ENCODE measurements at regions not wholly inside any gene's neighbourhood (a gene's known extent, or its start where the extent isn't known, plus 50 kb on each side); places are given as distances from the start of the nearest gene placed in this dataset.
"Not testable (repeated sequence)": the region's sequence is repeated elsewhere in the genome, so short reads cannot be mapped to it uniquely, and the experiment has no call there.

DNA sequence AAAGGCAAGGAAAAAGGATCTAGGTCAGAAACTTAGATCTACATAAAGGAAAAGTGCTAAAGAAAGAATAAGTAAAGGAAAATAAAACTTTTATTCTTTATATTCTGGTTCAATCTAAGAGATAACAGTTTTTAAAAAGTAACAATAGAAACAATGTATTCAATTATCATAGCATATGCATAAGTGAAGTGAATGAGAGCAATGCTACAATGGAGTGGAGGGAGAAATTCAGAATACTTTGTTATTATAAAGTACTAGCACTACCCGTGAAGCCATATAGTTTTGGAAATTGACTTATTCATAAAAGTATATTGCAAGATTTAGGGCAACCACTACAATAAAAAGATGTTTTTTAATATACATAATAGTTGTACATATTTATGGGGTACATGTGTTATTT lies 586.0 kb upstream of the MDGA2 start:
- Histone ChIP-seq H3K4me1 (ENCODE audit: insufficient read depth, low read length, severe bottlenecking) (no peaks in the 10 kb centered on the region), H2AFZ (ENCODE audit: low read length) (no peak overlapping the region), H3K4me3 (ENCODE audit: low read depth, low read length, poor library complexity, severe bottlenecking) (no peak overlapping the region), H3K27me3 (ENCODE audit: insufficient read depth, low read length) (no peaks in the 10 kb centered on the region), H3K4me2 (ENCODE audit: low read length) (no peak overlapping the region), H4K20me1 (ENCODE audit: insufficient read depth, low read length) (no peaks in the 10 kb centered on the region), H3K79me2 (ENCODE audit: insufficient read depth, low read length) (no peaks in the 10 kb centered on the region), H3K36me3 (ENCODE audit: insufficient read depth, low read length) (no peaks in the 10 kb centered on the region), H3F3A (ENCODE audit: insufficient read depth, low read length) (no peaks in the 10 kb centered on the region), H3K9me2 (ENCODE audit: low read depth, low read length) (no peaks in the 10 kb centered on the region), H3K9ac (ENCODE audit: low read length) (no peak overlapping the region), H3K27ac (ENCODE audit: low read depth, low read length, poor library complexity, severe bottlenecking) (no peak overlapping the region), H3K9me3 (ENCODE audit: low read length) (no peaks in the 10 kb centered on the region)
- no peak for TF ChIP-seq EZH2 (IDR thresholded peaks at IDR 0.05; ENCODE audit: borderline replicate concordance, low read length)
- TF ChIP-seq, protein P1, sequence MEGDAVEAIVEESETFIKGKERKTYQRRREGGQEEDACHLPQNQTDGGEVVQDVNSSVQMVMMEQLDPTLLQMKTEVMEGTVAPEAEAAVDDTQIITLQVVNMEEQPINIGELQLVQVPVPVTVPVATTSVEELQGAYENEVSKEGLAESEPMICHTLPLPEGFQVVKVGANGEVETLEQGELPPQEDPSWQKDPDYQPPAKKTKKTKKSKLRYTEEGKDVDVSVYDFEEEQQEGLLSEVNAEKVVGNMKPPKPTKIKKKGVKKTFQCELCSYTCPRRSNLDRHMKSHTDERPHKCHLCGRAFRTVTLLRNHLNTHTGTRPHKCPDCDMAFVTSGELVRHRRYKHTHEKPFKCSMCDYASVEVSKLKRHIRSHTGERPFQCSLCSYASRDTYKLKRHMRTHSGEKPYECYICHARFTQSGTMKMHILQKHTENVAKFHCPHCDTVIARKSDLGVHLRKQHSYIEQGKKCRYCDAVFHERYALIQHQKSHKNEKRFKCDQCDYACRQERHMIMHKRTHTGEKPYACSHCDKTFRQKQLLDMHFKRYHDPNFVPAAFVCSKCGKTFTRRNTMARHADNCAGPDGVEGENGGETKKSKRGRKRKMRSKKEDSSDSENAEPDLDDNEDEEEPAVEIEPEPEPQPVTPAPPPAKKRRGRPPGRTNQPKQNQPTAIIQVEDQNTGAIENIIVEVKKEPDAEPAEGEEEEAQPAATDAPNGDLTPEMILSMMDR (IDR thresholded peaks at IDR 0.05; ENCODE audit: low read length): no peak

DNA sequence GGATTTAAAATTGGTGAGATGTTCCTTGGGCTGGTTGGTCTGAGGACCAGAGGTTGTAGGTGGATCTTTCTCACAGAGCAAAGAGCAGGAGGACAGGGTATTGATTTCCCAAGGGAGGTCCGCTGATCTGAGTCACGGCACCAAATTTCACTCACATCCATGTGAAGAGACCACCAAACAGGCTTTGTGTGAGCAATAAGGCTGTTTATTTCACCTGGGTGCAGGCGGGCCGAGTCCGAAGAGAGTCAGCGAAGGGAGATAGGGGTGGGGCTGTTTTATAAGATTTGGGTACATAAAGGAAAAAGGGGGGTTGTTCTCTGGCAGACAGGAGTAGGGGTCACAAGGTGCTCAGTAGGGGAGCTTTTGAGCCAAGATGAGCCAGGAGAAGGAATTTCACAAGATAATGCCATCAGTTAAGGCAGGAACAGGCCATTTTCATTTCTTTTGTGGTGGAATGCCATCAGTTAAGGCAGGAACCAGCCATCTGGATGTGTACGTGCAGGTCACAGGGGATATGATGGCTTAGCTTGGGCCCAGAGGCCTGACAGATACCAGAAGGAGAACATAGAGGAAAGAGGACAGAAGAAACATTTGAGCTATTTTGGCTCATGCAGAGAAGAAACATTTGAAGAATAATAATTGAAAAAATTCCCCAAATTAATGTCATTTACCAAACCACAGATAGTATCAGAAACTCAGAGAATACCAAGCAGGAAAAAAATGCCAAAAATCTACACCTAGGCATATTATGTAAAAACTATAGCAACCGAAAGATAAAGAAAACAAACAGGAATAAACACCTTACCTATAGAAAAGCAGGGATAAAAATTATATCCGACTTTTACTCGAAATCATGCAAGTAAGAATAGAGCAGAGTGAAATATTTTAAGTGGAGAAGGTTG lies 585.2 kb upstream of the MDGA2 start:
- not testable (repeated sequence) for H3K27me3 ChIP-seq (ENCODE audit: insufficient read depth, low read length); H3K9ac ChIP-seq (ENCODE audit: low read length); H3K4me3 ChIP-seq (ENCODE audit: low read depth, low read length, poor library complexity, severe bottlenecking); H3F3A ChIP-seq (ENCODE audit: insufficient read depth, low read length); H3K79me2 ChIP-seq (ENCODE audit: insufficient read depth, low read length); H3K9me3 ChIP-seq (ENCODE audit: low read length); H2AFZ ChIP-seq (ENCODE audit: low read length); H3K27ac ChIP-seq (ENCODE audit: low read depth, low read length, poor library complexity, severe bottlenecking); H4K20me1 ChIP-seq (ENCODE audit: insufficient read depth, low read length); H3K9me2 ChIP-seq (ENCODE audit: low read depth, low read length); H3K4me1 ChIP-seq (ENCODE audit: insufficient read depth, low read length, severe bottlenecking); H3K36me3 ChIP-seq (ENCODE audit: insufficient read depth, low read length); H3K4me2 ChIP-seq (ENCODE audit: low read length)

DNA sequence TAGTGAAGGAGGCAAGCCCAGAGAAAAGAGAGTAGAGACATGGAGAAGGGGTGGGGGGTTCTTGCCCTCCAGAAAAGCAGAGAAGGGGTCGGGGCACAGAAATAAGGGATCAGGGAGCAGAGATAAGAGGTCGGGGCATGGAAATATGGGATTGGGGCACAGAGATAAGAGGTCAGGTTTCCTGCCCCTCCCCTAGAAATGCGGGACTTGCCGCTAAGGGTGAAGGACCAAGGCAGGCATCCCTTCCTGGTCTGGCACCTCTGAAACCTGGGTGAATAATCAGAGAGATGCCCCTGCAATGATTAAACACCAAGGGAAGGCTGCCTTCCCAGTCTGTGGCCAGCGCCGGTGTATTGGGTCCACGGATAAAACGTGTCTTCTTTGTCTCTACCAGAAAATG lies 584.5 kb upstream of the MDGA2 start:
- H3K4me2 ChIP-seq (ENCODE audit: low read length); H3K79me2 ChIP-seq (ENCODE audit: insufficient read depth, low read length): not testable (repeated sequence)

DNA sequence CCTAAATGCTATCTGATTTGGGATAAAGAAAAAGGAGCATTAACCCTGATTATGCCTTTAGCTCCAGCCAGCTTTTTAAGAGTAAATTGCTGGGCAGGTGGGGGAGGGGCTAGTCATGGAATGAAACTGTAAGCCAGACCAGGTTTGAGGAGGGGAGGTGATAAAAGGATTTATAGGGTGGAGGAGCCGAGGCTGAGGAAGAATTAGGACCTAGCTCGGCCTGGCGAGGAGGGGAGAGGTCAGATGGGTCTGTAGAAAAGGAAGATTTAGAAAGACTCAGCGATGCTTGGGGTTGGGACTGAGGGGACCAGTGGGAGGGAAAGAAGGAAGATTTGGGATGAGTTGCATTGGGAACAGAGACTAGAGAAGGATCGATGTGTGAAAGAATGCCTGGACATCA lies 583.8 kb upstream of the MDGA2 start:
- H3K79me2 ChIP-seq (ENCODE audit: insufficient read depth, low read length); H3K9me2 ChIP-seq (ENCODE audit: low read depth, low read length); H4K20me1 ChIP-seq (ENCODE audit: insufficient read depth, low read length); H3K9me3 ChIP-seq (ENCODE audit: low read length); H3F3A ChIP-seq (ENCODE audit: insufficient read depth, low read length); H3K27me3 ChIP-seq (ENCODE audit: insufficient read depth, low read length); H3K4me3 ChIP-seq (ENCODE audit: low read depth, low read length, poor library complexity, severe bottlenecking); H3K4me1 ChIP-seq (ENCODE audit: insufficient read depth, low read length, severe bottlenecking); H2AFZ ChIP-seq (ENCODE audit: low read length); H3K36me3 ChIP-seq (ENCODE audit: insufficient read depth, low read length); H3K9ac ChIP-seq (ENCODE audit: low read length); H3K4me2 ChIP-seq (ENCODE audit: low read length); H3K27ac ChIP-seq (ENCODE audit: low read depth, low read length, poor library complexity, severe bottlenecking): not testable (repeated sequence)

More for the DNA sequence above, 584.5 kb upstream of the MDGA2 start:
- H3K4me3 ChIP-seq (ENCODE audit: low read depth, low read length, poor library complexity, severe bottlenecking); H4K20me1 ChIP-seq (ENCODE audit: insufficient read depth, low read length); H2AFZ ChIP-seq (ENCODE audit: low read length); H3K9me3 ChIP-seq (ENCODE audit: low read length); H3K36me3 ChIP-seq (ENCODE audit: insufficient read depth, low read length); H3K27ac ChIP-seq (ENCODE audit: low read depth, low read length, poor library complexity, severe bottlenecking); H3F3A ChIP-seq (ENCODE audit: insufficient read depth, low read length); H3K9me2 ChIP-seq (ENCODE audit: low read depth, low read length); H3K4me1 ChIP-seq (ENCODE audit: insufficient read depth, low read length, severe bottlenecking); H3K9ac ChIP-seq (ENCODE audit: low read length); H3K27me3 ChIP-seq (ENCODE audit: insufficient read depth, low read length): not testable (repeated sequence)

DNA sequence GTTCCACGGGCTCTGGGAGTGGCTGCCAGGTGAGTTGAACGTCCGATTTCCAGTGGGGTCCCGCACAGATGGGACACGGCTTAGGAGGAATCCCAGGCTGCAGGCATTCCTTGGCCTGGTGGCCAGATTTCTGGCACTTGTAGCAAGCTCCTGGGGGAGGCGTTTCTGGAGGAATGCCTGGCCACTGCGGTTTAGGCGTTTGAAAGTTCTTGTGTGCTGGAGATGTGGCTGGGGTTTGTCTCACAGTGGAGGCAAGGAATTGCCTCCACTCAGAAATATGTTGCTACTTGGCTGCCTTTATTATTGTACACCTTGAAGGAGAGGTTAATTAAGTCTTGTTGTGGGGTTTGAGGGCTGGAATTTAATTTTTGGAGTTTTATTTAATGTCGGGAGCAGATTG lies 583.3 kb upstream of the MDGA2 start:
- not testable (repeated sequence) for H3K9me2 ChIP-seq (ENCODE audit: low read depth, low read length); H4K20me1 ChIP-seq (ENCODE audit: insufficient read depth, low read length); H3K9ac ChIP-seq (ENCODE audit: low read length); H3K79me2 ChIP-seq (ENCODE audit: insufficient read depth, low read length); H3K27ac ChIP-seq (ENCODE audit: low read depth, low read length, poor library complexity, severe bottlenecking); H3K9me3 ChIP-seq (ENCODE audit: low read length); H3K4me3 ChIP-seq (ENCODE audit: low read depth, low read length, poor library complexity, severe bottlenecking); H3K27me3 ChIP-seq (ENCODE audit: insufficient read depth, low read length); H3K36me3 ChIP-seq (ENCODE audit: insufficient read depth, low read length); H3K4me2 ChIP-seq (ENCODE audit: low read length); H3F3A ChIP-seq (ENCODE audit: insufficient read depth, low read length); H2AFZ ChIP-seq (ENCODE audit: low read length); H3K4me1 ChIP-seq (ENCODE audit: insufficient read depth, low read length, severe bottlenecking)
